GM19438 (cell line): ENCODE measurements at regions not wholly inside any gene's neighbourhood (a gene's known extent, or its start where the extent isn't known, plus 50 kb on each side); places are given as distances from the start of the nearest gene placed in this dataset.
A peak's percentile ranks its signal among the peaks of the same experiment; 100 is the strongest.

Experiments used
- ATAC-seq: cut with Tn5 transposase; IDR thresholded peaks from one replicate; pipeline ENCODE4 v1.9.1; 2021; ENCODE audit warnings: low read depth; ENCODE audit not compliant: unreplicated experiment

- no peak for ATAC-seq
Observed at GRCh38 chr1:221180704-221181368, 301.6 kb downstream of the HLX start.

- no peak for ATAC-seq
Observed at GRCh38 chr1:221182791-221183533, 303.7 kb downstream of the HLX start.

- no peak for ATAC-seq
Observed at GRCh38 chr1:221184131-221184794, 305.0 kb downstream of the HLX start.

GRCh38 chr1:221187174-221187573 is 307.9 kb downstream of the HLX start:
- no peak for ATAC-seq

- ATAC-seq = no peak
Observed at GRCh38 chr1:221188458-221188857, 309.2 kb downstream of the HLX start.

- no peak for ATAC-seq
Observed at GRCh38 chr1:221190249-221190648, 311.0 kb downstream of the HLX start.

- ATAC-seq = no peak
Observed at GRCh38 chr1:221192055-221192454, 312.8 kb downstream of the HLX start.

- no peak for ATAC-seq
Observed at GRCh38 chr1:221200464-221200863, 321.2 kb downstream of the HLX start.

- no peak for ATAC-seq
Observed at GRCh38 chr1:221201773-221202172, 322.5 kb downstream of the HLX start.

- ATAC-seq = peak; percentile 79
Observed at GRCh38 chr1:221203224-221204054, 324.2 kb downstream of the HLX start.

GRCh38 chr1:221204055-221204833 is 325.0 kb downstream of the HLX start:
- no peak for ATAC-seq

- ATAC-seq = no peak
Observed at GRCh38 chr1:221206076-221206475, 326.8 kb downstream of the HLX start.

GRCh38 chr1:221212926-221213325 is 333.7 kb downstream of the HLX start:
- ATAC-seq = no peak

GRCh38 chr1:221217029-221217428 is 337.8 kb downstream of the HLX start:
- ATAC-seq = no peak

- no peak for ATAC-seq
Observed at GRCh38 chr1:221223281-221223680, 344.0 kb downstream of the HLX start.

GRCh38 chr1:221227460-221227859 is 348.2 kb downstream of the HLX start:
- ATAC-seq = no peak

- no peak for ATAC-seq
Observed at GRCh38 chr1:221227872-221228337, 348.7 kb downstream of the HLX start.

GRCh38 chr1:221228594-221228993 is 349.4 kb downstream of the HLX start:
- ATAC-seq = no peak

GRCh38 chr1:221230605-221231004 is 351.4 kb downstream of the HLX start:
- ATAC-seq = no peak

GRCh38 chr1:221234791-221235190 is 355.5 kb downstream of the HLX start:
- ATAC-seq = no peak
